ENCODE measurements at regions not wholly inside any gene's neighbourhood (a gene's known extent, or its start where the extent isn't known, plus 50 kb on each side); places are given as distances from the start of the nearest gene placed in this dataset.

DNA sequence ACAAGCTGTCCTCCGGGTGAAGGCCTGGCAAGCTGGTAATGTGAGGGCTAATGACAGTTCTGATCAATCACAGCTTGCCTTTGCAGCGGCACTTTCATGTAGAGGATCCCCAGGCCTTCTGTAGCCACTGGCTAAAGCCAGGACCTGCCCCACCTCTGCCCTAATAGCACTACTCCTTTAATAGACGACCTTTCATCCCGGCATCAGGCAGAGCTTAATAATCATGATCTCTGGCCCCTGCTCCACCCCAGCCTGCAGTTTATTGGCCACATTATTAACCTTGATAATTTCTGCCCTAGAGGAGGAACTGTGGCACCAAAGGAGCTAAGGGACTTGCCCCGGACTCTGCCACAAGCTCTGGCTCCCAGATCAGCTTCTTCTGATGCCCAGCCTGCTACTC, 142.3 kb upstream of the TBX3 start:
- no peak for TF ChIP-seq POLR2A (IDR thresholded peaks at IDR 0.05)
- TF ChIP-seq, protein P1, sequence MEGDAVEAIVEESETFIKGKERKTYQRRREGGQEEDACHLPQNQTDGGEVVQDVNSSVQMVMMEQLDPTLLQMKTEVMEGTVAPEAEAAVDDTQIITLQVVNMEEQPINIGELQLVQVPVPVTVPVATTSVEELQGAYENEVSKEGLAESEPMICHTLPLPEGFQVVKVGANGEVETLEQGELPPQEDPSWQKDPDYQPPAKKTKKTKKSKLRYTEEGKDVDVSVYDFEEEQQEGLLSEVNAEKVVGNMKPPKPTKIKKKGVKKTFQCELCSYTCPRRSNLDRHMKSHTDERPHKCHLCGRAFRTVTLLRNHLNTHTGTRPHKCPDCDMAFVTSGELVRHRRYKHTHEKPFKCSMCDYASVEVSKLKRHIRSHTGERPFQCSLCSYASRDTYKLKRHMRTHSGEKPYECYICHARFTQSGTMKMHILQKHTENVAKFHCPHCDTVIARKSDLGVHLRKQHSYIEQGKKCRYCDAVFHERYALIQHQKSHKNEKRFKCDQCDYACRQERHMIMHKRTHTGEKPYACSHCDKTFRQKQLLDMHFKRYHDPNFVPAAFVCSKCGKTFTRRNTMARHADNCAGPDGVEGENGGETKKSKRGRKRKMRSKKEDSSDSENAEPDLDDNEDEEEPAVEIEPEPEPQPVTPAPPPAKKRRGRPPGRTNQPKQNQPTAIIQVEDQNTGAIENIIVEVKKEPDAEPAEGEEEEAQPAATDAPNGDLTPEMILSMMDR (IDR thresholded peaks at IDR 0.05) = no peak
